Ishikawa (cell line): ENCODE measurements at regions not wholly inside any gene's neighbourhood (a gene's known extent, or its start where the extent isn't known, plus 50 kb on each side); places are given as distances from the start of the nearest gene placed in this dataset.

Source experiments
- CEBPB ChIP-seq: IDR thresholded peaks from 2 replicates; pipeline ENCODE4 v1.6.1; 2012
- CREB1 ChIP-seq: IDR thresholded peaks from 2 replicates; pipeline ENCODE4 v1.6.1; 2012; ENCODE audit warnings: low read depth
- EGR1 ChIP-seq: IDR thresholded peaks from 2 replicates; pipeline ENCODE4 v1.6.1; 2012
- EP300 ChIP-seq: IDR thresholded peaks from 2 replicates; pipeline ENCODE4 v1.6.1; 2012; ENCODE audit warnings: borderline replicate concordance
- FOXM1 ChIP-seq: IDR thresholded peaks from 2 replicates; pipeline ENCODE4 v1.6.1; 2012; ENCODE audit warnings: low read depth, borderline replicate concordance
- MAX ChIP-seq: IDR thresholded peaks from 2 replicates; pipeline ENCODE4 v1.6.1; 2012
- NFIC ChIP-seq: IDR thresholded peaks from 2 replicates; pipeline ENCODE4 v1.6.1; 2012
- RAD21 ChIP-seq: IDR thresholded peaks from 2 replicates; pipeline ENCODE4 v1.6.1; 2012; ENCODE audit warnings: low read depth
- REST ChIP-seq: IDR thresholded peaks from 2 replicates; pipeline ENCODE4 v1.6.1; 2012; ENCODE audit warnings: low read depth, mild to moderate bottlenecking
- TAF1 ChIP-seq: IDR thresholded peaks from 2 replicates; pipeline ENCODE4 v1.6.1; 2012; ENCODE audit warnings: low read depth, mild to moderate bottlenecking
- TCF12 ChIP-seq: IDR thresholded peaks from 2 replicates; pipeline ENCODE4 v1.6.1; 2012; ENCODE audit warnings: low read depth
- TEAD4 ChIP-seq: IDR thresholded peaks from 2 replicates; pipeline ENCODE4 v1.6.1; 2012
- USF1 ChIP-seq: IDR thresholded peaks from 2 replicates; pipeline ENCODE4 v1.6.1; 2012
- YY1 ChIP-seq: IDR thresholded peaks from 2 replicates; pipeline ENCODE4 v1.6.1; 2012; ENCODE audit warnings: low read depth
- ZBTB7A ChIP-seq: IDR thresholded peaks from 2 replicates; pipeline ENCODE4 v1.6.1; 2012; ENCODE audit warnings: low read depth

DNA sequence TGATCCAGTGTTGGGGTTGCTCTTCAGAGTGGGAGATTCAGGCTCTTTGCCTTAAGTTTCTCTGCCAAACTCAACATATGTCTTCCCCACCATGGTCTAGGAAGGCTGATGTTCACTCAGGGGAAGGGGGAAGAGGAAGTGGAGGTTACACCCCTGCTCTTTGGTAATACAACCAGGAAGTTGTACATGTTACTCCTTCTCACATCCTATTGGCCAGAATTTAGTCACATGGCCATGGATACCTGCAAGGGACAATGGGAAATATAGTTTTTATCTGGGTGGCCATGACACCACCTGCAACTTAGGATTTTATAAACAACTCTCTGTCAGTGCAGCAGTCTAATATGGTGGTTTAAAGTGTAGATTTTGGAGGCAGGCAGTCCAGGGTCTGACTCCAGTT lies 150.9 kb downstream of the TBX5 start:
- peak; percentile 55 for TF ChIP-seq USF1
- no peak for TF ChIP-seq EGR1

GRCh38 chr12:114253976-114254778 lies 151.8 kb downstream of the TBX5 start:
- TF ChIP-seq MAX (no peak), USF1 (no peak), CEBPB (no peak), TEAD4 (no peak), RAD21 (no peak), YY1 (no peak), ZBTB7A (no peak), TCF12 (no peak), REST (no peak), EGR1 (no peak), FOXM1 (no peak), NFIC (no peak), EP300 (no peak), CREB1 (no peak), TAF1 (no peak)

DNA sequence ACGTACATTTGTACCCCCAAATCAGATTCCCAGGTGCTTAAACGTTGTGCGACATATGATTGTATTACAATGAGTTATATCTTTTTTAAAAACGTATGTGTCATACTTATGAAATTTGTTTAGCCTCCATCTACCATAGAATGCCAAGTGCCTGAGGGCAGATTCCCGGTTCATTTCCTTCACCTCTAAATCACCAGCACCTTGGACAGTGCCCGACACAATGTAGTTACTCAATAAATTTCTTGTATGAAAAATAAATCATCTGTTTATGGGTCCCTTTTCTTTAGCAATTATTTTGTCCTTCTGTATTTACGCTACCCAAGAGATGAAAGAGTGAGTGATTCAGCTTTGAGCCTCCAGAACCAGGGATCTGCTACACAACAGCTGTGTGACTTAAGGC lies 157.4 kb downstream of the TBX5 start:
- TF ChIP-seq REST (peak; percentile 77), RAD21 (no peak)

GRCh38 chr12:114245555-114245954 lies 160.4 kb downstream of the TBX5 start:
- no peak for TF ChIP-seq FOXM1
- TF ChIP-seq TAF1 = no peak
- no peak for TF ChIP-seq MAX
- TF ChIP-seq RAD21 = no peak
- TF ChIP-seq NFIC = no peak
- TF ChIP-seq TCF12 = no peak
- no peak for TF ChIP-seq EP300
- no peak for TF ChIP-seq EGR1
- no peak for TF ChIP-seq YY1
- no peak for TF ChIP-seq ZBTB7A
- no peak for TF ChIP-seq REST
- TF ChIP-seq CREB1 = no peak
- TF ChIP-seq CEBPB = no peak
- no peak for TF ChIP-seq USF1
- no peak for TF ChIP-seq TEAD4
